Esophagus muscularis mucosa (tissue), 3 donors: ENCODE measurements at regions not wholly inside any gene's neighbourhood (a gene's known extent, or its start where the extent isn't known, plus 50 kb on each side); places are given as distances from the start of the nearest gene placed in this dataset.

Experiments
- POLR2A ChIP-seq: fragments of 450-650 bp; IDR thresholded peaks from one replicate; pipeline ENCODE4 v1.6.1; 2017; ENCODE audit warnings: antibody characterized with exemption, moderate library complexity, mild to moderate bottlenecking, low read depth
- TF ChIP-seq, protein P1 (sequence below), 3 experiments: fragments of 200-600 bp in 2 of 3; fragments of 450-650 bp in 1 of 3; sonication (generic) in 2 of 3; IDR thresholded peaks; one replicate each; pipeline ENCODE4 v1.5.1; 2017 to 2019; ENCODE audit warnings: antibody characterized with exemption in 3 of 3, mild to moderate bottlenecking in 2 of 3, moderate library complexity in 1 of 3

DNA sequence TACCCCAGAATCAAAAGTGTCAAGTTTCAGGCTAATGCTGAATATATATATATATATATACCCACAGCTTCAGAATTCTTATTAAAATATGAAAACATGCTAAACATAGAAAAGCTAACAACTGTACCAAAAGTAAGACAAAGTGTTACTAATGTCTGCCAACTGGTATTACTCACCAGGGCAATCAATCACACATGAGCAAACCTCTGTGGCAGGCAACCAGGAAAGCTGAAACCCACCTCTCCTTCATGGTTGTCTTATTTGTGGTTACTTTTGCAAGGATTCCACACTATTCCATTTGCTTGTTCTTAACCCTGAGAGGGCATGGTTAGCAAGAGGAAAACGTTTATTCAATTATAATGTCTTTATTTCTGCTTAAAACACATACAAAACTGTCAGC is 512.3 kb upstream of the MDFIC2 start:
- TF ChIP-seq POLR2A: no peak
- TF ChIP-seq, protein P1, sequence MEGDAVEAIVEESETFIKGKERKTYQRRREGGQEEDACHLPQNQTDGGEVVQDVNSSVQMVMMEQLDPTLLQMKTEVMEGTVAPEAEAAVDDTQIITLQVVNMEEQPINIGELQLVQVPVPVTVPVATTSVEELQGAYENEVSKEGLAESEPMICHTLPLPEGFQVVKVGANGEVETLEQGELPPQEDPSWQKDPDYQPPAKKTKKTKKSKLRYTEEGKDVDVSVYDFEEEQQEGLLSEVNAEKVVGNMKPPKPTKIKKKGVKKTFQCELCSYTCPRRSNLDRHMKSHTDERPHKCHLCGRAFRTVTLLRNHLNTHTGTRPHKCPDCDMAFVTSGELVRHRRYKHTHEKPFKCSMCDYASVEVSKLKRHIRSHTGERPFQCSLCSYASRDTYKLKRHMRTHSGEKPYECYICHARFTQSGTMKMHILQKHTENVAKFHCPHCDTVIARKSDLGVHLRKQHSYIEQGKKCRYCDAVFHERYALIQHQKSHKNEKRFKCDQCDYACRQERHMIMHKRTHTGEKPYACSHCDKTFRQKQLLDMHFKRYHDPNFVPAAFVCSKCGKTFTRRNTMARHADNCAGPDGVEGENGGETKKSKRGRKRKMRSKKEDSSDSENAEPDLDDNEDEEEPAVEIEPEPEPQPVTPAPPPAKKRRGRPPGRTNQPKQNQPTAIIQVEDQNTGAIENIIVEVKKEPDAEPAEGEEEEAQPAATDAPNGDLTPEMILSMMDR (IDR thresholded peaks at IDR 0.05): no peak
